MM.1S (cell line): ENCODE measurements at regions not wholly inside any gene's neighbourhood (a gene's known extent, or its start where the extent isn't known, plus 50 kb on each side); places are given as distances from the start of the nearest gene placed in this dataset.

Experiments used
- EZH2 ChIP-seq: fragments of 300-600 bp; sonication (generic); optimal IDR thresholded peaks from 2 replicates; pipeline ENCODE3; 2017; ENCODE audit warnings: low read depth, mild to moderate bottlenecking, antibody characterized with exemption, low read length, mixed read lengths
- TF ChIP-seq, protein P1 (sequence below): fragments of 300-600 bp; sonication (generic); IDR thresholded peaks from 2 replicates; pipeline ENCODE4 v1.5.1; 2016; ENCODE audit warnings: antibody characterized with exemption, low read length, mixed read lengths

DNA sequence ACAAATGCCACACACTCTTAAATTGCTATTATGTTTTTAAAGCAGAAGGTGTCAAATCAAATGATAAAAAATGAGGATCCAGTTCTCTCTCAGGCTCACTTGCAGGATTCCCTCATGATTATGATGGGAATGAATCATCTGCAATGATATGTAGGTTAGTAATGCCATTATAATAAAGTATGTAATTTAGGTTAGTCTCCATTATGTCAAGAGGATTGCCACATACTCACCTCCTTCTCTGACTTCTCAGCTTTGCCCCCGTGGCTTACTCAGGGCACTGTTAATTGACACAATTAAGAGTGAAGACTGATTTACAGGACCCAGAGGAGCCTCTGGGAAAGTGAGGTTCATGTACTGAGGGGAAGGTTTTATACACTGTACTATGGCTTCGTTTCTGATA, 591.7 kb upstream of the NRSN1 start:
- TF ChIP-seq, protein P1, sequence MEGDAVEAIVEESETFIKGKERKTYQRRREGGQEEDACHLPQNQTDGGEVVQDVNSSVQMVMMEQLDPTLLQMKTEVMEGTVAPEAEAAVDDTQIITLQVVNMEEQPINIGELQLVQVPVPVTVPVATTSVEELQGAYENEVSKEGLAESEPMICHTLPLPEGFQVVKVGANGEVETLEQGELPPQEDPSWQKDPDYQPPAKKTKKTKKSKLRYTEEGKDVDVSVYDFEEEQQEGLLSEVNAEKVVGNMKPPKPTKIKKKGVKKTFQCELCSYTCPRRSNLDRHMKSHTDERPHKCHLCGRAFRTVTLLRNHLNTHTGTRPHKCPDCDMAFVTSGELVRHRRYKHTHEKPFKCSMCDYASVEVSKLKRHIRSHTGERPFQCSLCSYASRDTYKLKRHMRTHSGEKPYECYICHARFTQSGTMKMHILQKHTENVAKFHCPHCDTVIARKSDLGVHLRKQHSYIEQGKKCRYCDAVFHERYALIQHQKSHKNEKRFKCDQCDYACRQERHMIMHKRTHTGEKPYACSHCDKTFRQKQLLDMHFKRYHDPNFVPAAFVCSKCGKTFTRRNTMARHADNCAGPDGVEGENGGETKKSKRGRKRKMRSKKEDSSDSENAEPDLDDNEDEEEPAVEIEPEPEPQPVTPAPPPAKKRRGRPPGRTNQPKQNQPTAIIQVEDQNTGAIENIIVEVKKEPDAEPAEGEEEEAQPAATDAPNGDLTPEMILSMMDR, result no peak
- TF ChIP-seq EZH2, result no peak
